Smooth muscle cell (in vitro differentiated cells): ENCODE measurements at regions not wholly inside any gene's neighbourhood (a gene's known extent, or its start where the extent isn't known, plus 50 kb on each side); places are given as distances from the start of the nearest gene placed in this dataset.
A peak's percentile ranks its signal among the peaks of the same experiment; 100 is the strongest.

ENCODE experiments used
- DNase-seq: peaks from one replicate; lab custom pipeline; 2025; ENCODE audit not compliant: unreplicated experiment; lab: John Stamatoyannopoulos, UW
- H2AFZ ChIP-seq: fragments of 200-600 bp; sonication (generic); 2 replicates; pipeline ENCODE4 v1.6.0; 2016; ENCODE audit warnings: antibody characterized with exemption, low read depth, mild to moderate bottlenecking
- H3F3A ChIP-seq: fragments of 200-600 bp; sonication (generic); 2 replicates; pipeline ENCODE4 v1.6.0; 2017; ENCODE audit warnings: antibody characterized with exemption, low read depth
- H3K27ac ChIP-seq: fragments of 200-600 bp; sonication (generic); 2 replicates; pipeline ENCODE4 v1.5.1; 2016; ENCODE audit warnings: low read depth, mild to moderate bottlenecking
- H3K27me3 ChIP-seq: fragments of 200-600 bp; sonication (generic); 2 replicates; pipeline ENCODE4 v1.6.1; 2016; ENCODE audit warnings: low read depth, mild to moderate bottlenecking
- H3K36me3 ChIP-seq: fragments of 200-600 bp; sonication (generic); 2 replicates; pipeline ENCODE4 v1.5.1; 2016; ENCODE audit warnings: low read depth
- H3K4me1 ChIP-seq: fragments of 200-600 bp; sonication (generic); 2 replicates; pipeline ENCODE4 v1.5.1; 2016; ENCODE audit warnings: low read depth
- H3K4me2 ChIP-seq: fragments of 200-600 bp; sonication (generic); 2 replicates; pipeline ENCODE4 v1.6.0; 2016; ENCODE audit warnings: mild to moderate bottlenecking
- H3K4me3 ChIP-seq: fragments of 200-600 bp; sonication (generic); 2 replicates; pipeline ENCODE4 v1.5.1; 2016; ENCODE audit warnings: mild to moderate bottlenecking
- H3K79me2 ChIP-seq: fragments of 200-600 bp; sonication (generic); 2 replicates; pipeline ENCODE4 v1.6.0; 2016; ENCODE audit warnings: low read depth, mild to moderate bottlenecking
- H3K9ac ChIP-seq: fragments of 200-600 bp; sonication (generic); 2 replicates; pipeline ENCODE4 v1.6.0; 2016; ENCODE audit warnings: low read depth
- H3K9me3 ChIP-seq: fragments of 200-600 bp; sonication (generic); replicated peaks from 2 replicates; pipeline ENCODE4 v1.5.1; 2016; ENCODE audit warnings: low read depth
- H4K20me1 ChIP-seq: fragments of 200-600 bp; sonication (generic); 2 replicates; pipeline ENCODE4 v1.6.0; 2016; ENCODE audit warnings: low read depth
- CTCF ChIP-seq: fragments of 200-600 bp; sonication (generic); IDR thresholded peaks from 2 replicates; pipeline ENCODE4 v1.5.1; 2017; ENCODE audit warnings: borderline replicate concordance, mild to moderate bottlenecking, antibody characterized with exemption; ENCODE audit not compliant: insufficient read depth, poor library complexity, severe bottlenecking
- WGBS: methylation state at CpG from one replicate; pipeline ENCODE4 v1.1.7; 2016; ENCODE audit warnings: low lambda C conversion rate; 5-methylcytosine and 5-hydroxymethylcytosine counted together

GRCh38 chr13:75216038-75216437 is 265.9 kb downstream of the TBC1D4 start:
- H4K20me1 ChIP-seq, result no peaks in the 10 kb centered on the region
- no peak overlapping the region for H3K27ac ChIP-seq
- no peaks in the 10 kb centered on the region for H3K4me1 ChIP-seq
- no peak overlapping the region for H3K9ac ChIP-seq
- no peak overlapping the region for H3K4me2 ChIP-seq
- no peak for TF ChIP-seq CTCF
- H2AFZ ChIP-seq, result peak overlapping the region; percentile 77
- DNase-seq, result no peak
- H3K9me3 ChIP-seq, result no peaks in the 10 kb centered on the region
- no peaks in the 10 kb centered on the region for H3F3A ChIP-seq
- no peaks in the 10 kb centered on the region for H3K27me3 ChIP-seq
- no peaks in the 10 kb centered on the region for H3K79me2 ChIP-seq
- 48% methylated on average over 7 of the region's 7 CpGs for WGBS
- H3K36me3 ChIP-seq, result no peaks in the 10 kb centered on the region
- H3K4me3 ChIP-seq, result no peak overlapping the region

- H2AFZ ChIP-seq, result no peak overlapping the region
- no peaks in the 10 kb centered on the region for H4K20me1 ChIP-seq
- no peaks in the 10 kb centered on the region for H3K79me2 ChIP-seq
- H3K4me3 ChIP-seq, result no peak overlapping the region
- no peaks in the 10 kb centered on the region for H3K9me3 ChIP-seq
- no peak for DNase-seq
- no peak overlapping the region for H3K9ac ChIP-seq
- H3K36me3 ChIP-seq, result no peaks in the 10 kb centered on the region
- H3F3A ChIP-seq, result no peaks in the 10 kb centered on the region
- no peak overlapping the region for H3K27ac ChIP-seq
- WGBS, result 89% methylated on average over 2 of the region's 2 CpGs
- H3K27me3 ChIP-seq, result no peaks in the 10 kb centered on the region
- no peak for TF ChIP-seq CTCF
- no peaks in the 10 kb centered on the region for H3K4me1 ChIP-seq
- no peak overlapping the region for H3K4me2 ChIP-seq
Observed at GRCh38 chr13:75214846-75215245, 267.1 kb downstream of the TBC1D4 start.

- no peak for DNase-seq
- WGBS, result 85% methylated on average over 3 of the region's 3 CpGs
Observed at GRCh38 chr13:75202981-75203380, 279.0 kb downstream of the TBC1D4 start.

More at GRCh38 chr13:75202981-75203380, 279.0 kb downstream of the TBC1D4 start:
- no peak overlapping the region for H3K9ac ChIP-seq
- H4K20me1 ChIP-seq, result no peaks in the 10 kb centered on the region
- no peak overlapping the region for H3K4me2 ChIP-seq
- TF ChIP-seq CTCF, result no peak
- H3K4me1 ChIP-seq, result peaks cover 3% of the 10 kb centered on the region
- no peaks in the 10 kb centered on the region for H3K9me3 ChIP-seq
- no peaks in the 10 kb centered on the region for H3F3A ChIP-seq
- no peaks in the 10 kb centered on the region for H3K36me3 ChIP-seq
- H3K79me2 ChIP-seq, result no peaks in the 10 kb centered on the region
- H2AFZ ChIP-seq, result no peak overlapping the region
- H3K4me3 ChIP-seq, result no peak overlapping the region
- no peaks in the 10 kb centered on the region for H3K27me3 ChIP-seq
- no peak overlapping the region for H3K27ac ChIP-seq
